Mammary epithelial cell (primary cell): ENCODE measurements at regions not wholly inside any gene's neighbourhood (a gene's known extent, or its start where the extent isn't known, plus 50 kb on each side); places are given as distances from the start of the nearest gene placed in this dataset.

Source experiments
- EZH2 ChIP-seq: IDR thresholded peaks from 2 replicates; pipeline ENCODE4 v1.6.1; 2012; ENCODE audit warnings: low read length, inconsistent platforms, borderline replicate concordance
- TF ChIP-seq, protein P1 (sequence below), 2 donors: IDR thresholded peaks in 1 of 2; conservative IDR thresholded peaks in 1 of 2; 2 replicates each; pipeline ENCODE4 v1.5.1; 2011 to 2012; ENCODE audit warnings: inconsistent platforms in 2 of 2, low read length in 2 of 2, mild to moderate bottlenecking in 2 of 2, control low read depth in 1 of 2, low read depth in 1 of 2; ENCODE audit not compliant: insufficient read depth in 1 of 2; ENCODE audit errors: extremely low read depth in 1 of 2

DNA sequence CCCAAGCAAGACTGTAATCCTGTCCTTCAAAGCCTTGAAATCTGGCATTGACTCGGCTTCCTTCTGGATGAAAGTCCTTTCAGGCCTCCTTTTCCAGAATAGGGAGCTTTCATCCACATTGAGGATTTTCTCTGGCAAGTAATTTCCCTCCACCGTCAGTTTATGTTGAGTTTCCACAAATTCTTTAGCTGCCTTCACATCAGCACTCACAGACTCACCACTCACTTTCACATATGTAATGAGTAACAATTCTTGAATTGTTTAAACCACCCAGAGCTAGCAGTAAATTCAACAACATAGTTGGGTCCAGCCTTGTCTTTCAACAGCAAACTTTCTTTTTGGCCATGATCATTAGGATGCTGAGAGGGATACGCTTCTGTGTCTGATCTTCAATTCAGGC lies 84.3 kb upstream of the PRDM11 start:
- TF ChIP-seq, protein P1, sequence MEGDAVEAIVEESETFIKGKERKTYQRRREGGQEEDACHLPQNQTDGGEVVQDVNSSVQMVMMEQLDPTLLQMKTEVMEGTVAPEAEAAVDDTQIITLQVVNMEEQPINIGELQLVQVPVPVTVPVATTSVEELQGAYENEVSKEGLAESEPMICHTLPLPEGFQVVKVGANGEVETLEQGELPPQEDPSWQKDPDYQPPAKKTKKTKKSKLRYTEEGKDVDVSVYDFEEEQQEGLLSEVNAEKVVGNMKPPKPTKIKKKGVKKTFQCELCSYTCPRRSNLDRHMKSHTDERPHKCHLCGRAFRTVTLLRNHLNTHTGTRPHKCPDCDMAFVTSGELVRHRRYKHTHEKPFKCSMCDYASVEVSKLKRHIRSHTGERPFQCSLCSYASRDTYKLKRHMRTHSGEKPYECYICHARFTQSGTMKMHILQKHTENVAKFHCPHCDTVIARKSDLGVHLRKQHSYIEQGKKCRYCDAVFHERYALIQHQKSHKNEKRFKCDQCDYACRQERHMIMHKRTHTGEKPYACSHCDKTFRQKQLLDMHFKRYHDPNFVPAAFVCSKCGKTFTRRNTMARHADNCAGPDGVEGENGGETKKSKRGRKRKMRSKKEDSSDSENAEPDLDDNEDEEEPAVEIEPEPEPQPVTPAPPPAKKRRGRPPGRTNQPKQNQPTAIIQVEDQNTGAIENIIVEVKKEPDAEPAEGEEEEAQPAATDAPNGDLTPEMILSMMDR (conservative IDR thresholded peaks at IDR 0.05 in 1 of 2, IDR thresholded peaks at IDR 0.05 in 1 of 2; ENCODE audit: extremely low read depth in 1 of 2, insufficient read depth in 1 of 2, low read depth in 1 of 2, low read length in 2 of 2): no peak
- TF ChIP-seq EZH2: no peak
